ENCODE measurements at regions not wholly inside any gene's neighbourhood (a gene's known extent, or its start where the extent isn't known, plus 50 kb on each side); places are given as distances from the start of the nearest gene placed in this dataset.

GRCh38 chr10:64598600-64598999 is 1077.4 kb downstream of the REEP3 start:
- H2BK15ac ChIP-seq (replicated peaks; ENCODE audit: low read depth): no peak overlapping the region
- WGBS (ENCODE audit: extremely low coverage, insufficient coverage, low lambda C conversion rate): no CpG with 5 or more reads among the region's 1 CpG

GRCh38 chr10:64601298-64601697 is 1080.1 kb downstream of the REEP3 start:
- Histone ChIP-seq H3K79me2 (ENCODE audit: control insufficient read depth, insufficient read depth, low read length) (no peaks in the 10 kb centered on the region), H2AK5ac (ENCODE audit: low read length) (no peak overlapping the region), H3K36me3 (ENCODE audit: control insufficient read depth, insufficient read depth, low read length) (no peaks in the 10 kb centered on the region), H4K5ac (ENCODE audit: low read length) (no peak overlapping the region), H3K4me1 (ENCODE audit: control insufficient read depth, low read depth, low read length) (no peaks in the 10 kb centered on the region), H3K79me1 (ENCODE audit: low read length) (no peaks in the 10 kb centered on the region), H3K18ac (ENCODE audit: low read length) (no peak overlapping the region), H2BK15ac (replicated peaks; ENCODE audit: low read depth) (no peak overlapping the region), H3K27ac (ENCODE audit: low read depth, low read length) (no peak overlapping the region), H3K9ac (ENCODE audit: low read length) (no peak overlapping the region), H4K8ac (ENCODE audit: low read depth, low read length) (no peak overlapping the region), H3K27me3 (ENCODE audit: insufficient read depth, low read length, poor library complexity) (no peaks in the 10 kb centered on the region), H3K56ac (ENCODE audit: low read length) (no peak overlapping the region), H2BK120ac (ENCODE audit: low read depth, low read length) (no peak overlapping the region), H3K4ac (ENCODE audit: low read depth, low read length) (no peak overlapping the region), H2BK5ac (ENCODE audit: low read length) (no peak overlapping the region), H3K23ac (ENCODE audit: low read length) (no peak overlapping the region), H3K4me3 (ENCODE audit: low read length) (no peak overlapping the region), H3K4me2 (ENCODE audit: low read length) (no peak overlapping the region)
- no peak for DNase-seq
- WGBS (ENCODE audit: extremely low coverage, insufficient coverage, low lambda C conversion rate): no CpG with 5 or more reads among the region's 3 CpGs

More at GRCh38 chr10:64598600-64598999, 1077.4 kb downstream of the REEP3 start:
- no peak overlapping the region for H3K4ac ChIP-seq (ENCODE audit: low read depth, low read length)
- H3K23ac ChIP-seq (ENCODE audit: low read length): no peak overlapping the region
- no peak overlapping the region for H3K56ac ChIP-seq (ENCODE audit: low read length)
- no peak for DNase-seq
- H3K18ac ChIP-seq (ENCODE audit: low read length): no peak overlapping the region
- no peaks in the 10 kb centered on the region for H3K27me3 ChIP-seq (ENCODE audit: insufficient read depth, low read length, poor library complexity)
- H3K79me2 ChIP-seq (ENCODE audit: control insufficient read depth, insufficient read depth, low read length): no peaks in the 10 kb centered on the region
- H2BK120ac ChIP-seq (ENCODE audit: low read depth, low read length): no peak overlapping the region
- no peaks in the 10 kb centered on the region for H3K79me1 ChIP-seq (ENCODE audit: low read length)
- no peaks in the 10 kb centered on the region for H3K4me1 ChIP-seq (ENCODE audit: control insufficient read depth, low read depth, low read length)
- H3K27ac ChIP-seq (ENCODE audit: low read depth, low read length): no peak overlapping the region
- H4K8ac ChIP-seq (ENCODE audit: low read depth, low read length): no peak overlapping the region
- no peak overlapping the region for H3K9ac ChIP-seq (ENCODE audit: low read length)
- no peak overlapping the region for H3K4me3 ChIP-seq (ENCODE audit: low read length)
- H4K5ac ChIP-seq (ENCODE audit: low read length): no peak overlapping the region
- H3K4me2 ChIP-seq (ENCODE audit: low read length): no peak overlapping the region
- no peak overlapping the region for H2AK5ac ChIP-seq (ENCODE audit: low read length)
- H3K36me3 ChIP-seq (ENCODE audit: control insufficient read depth, insufficient read depth, low read length): no peaks in the 10 kb centered on the region
- no peak overlapping the region for H2BK5ac ChIP-seq (ENCODE audit: low read length)

GRCh38 chr10:64617085-64617484 is 1095.9 kb downstream of the REEP3 start:
- H3K27ac ChIP-seq (ENCODE audit: low read depth, low read length): no peak overlapping the region
- H2AK5ac ChIP-seq (ENCODE audit: low read length): no peak overlapping the region
- no peak overlapping the region for H4K5ac ChIP-seq (ENCODE audit: low read length)
- H4K8ac ChIP-seq (ENCODE audit: low read depth, low read length): no peak overlapping the region
- H2BK120ac ChIP-seq (ENCODE audit: low read depth, low read length): no peak overlapping the region
- H3K4me3 ChIP-seq (ENCODE audit: low read length): no peak overlapping the region
- H3K36me3 ChIP-seq (ENCODE audit: control insufficient read depth, insufficient read depth, low read length): no peaks in the 10 kb centered on the region
- H3K4me1 ChIP-seq (ENCODE audit: control insufficient read depth, low read depth, low read length): no peaks in the 10 kb centered on the region
- no peaks in the 10 kb centered on the region for H3K27me3 ChIP-seq (ENCODE audit: insufficient read depth, low read length, poor library complexity)
- H2BK15ac ChIP-seq (replicated peaks; ENCODE audit: low read depth): no peak overlapping the region
- no peak overlapping the region for H3K23ac ChIP-seq (ENCODE audit: low read length)
- no peak overlapping the region for H3K4me2 ChIP-seq (ENCODE audit: low read length)
- no peak overlapping the region for H3K56ac ChIP-seq (ENCODE audit: low read length)
- H3K79me2 ChIP-seq (ENCODE audit: control insufficient read depth, insufficient read depth, low read length): no peaks in the 10 kb centered on the region
- whole genome bisulfite sequencing (ENCODE audit: extremely low coverage, insufficient coverage, low lambda C conversion rate): no CpG with 5 or more reads among the region's 3 CpGs
- no peak overlapping the region for H3K4ac ChIP-seq (ENCODE audit: low read depth, low read length)
- H3K18ac ChIP-seq (ENCODE audit: low read length): no peak overlapping the region
- no peak overlapping the region for H2BK5ac ChIP-seq (ENCODE audit: low read length)
- peak; percentile 11 for DNase-seq
- no peak overlapping the region for H3K9ac ChIP-seq (ENCODE audit: low read length)
- H3K79me1 ChIP-seq (ENCODE audit: low read length): no peaks in the 10 kb centered on the region

DNA sequence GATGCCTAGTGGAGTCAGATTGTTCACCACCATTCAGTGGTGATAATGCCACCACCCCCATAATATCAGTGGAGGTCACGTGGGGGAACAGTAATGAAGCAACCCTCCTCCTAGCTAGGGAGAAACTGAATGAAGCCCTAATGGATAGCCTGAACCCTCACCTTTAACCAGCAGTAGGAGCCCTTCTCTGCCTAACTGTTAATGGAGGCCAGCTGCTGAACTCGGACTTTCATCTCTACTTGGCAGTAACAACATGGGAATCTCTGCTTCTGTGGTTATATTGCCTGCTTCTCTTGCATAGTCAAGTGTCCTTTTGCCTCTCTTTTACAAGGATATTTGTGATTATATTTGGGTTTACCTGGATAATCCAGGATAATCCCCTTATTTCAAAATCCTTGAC is 1097.9 kb downstream of the REEP3 start:
- Histone ChIP-seq H2AK5ac (ENCODE audit: low read length) (no peak overlapping the region), H3K23ac (ENCODE audit: low read length) (no peak overlapping the region), H2BK120ac (ENCODE audit: low read depth, low read length) (no peak overlapping the region), H3K4me3 (ENCODE audit: low read length) (no peak overlapping the region), H3K9ac (ENCODE audit: low read length) (no peak overlapping the region), H3K56ac (ENCODE audit: low read length) (no peak overlapping the region), H3K79me1 (ENCODE audit: low read length) (no peaks in the 10 kb centered on the region), H4K5ac (ENCODE audit: low read length) (no peak overlapping the region), H3K4me2 (ENCODE audit: low read length) (no peak overlapping the region), H2BK15ac (replicated peaks; ENCODE audit: low read depth) (no peak overlapping the region), H3K4ac (ENCODE audit: low read depth, low read length) (no peak overlapping the region), H3K4me1 (ENCODE audit: control insufficient read depth, low read depth, low read length) (no peaks in the 10 kb centered on the region), H3K27me3 (ENCODE audit: insufficient read depth, low read length, poor library complexity) (no peaks in the 10 kb centered on the region), H3K36me3 (ENCODE audit: control insufficient read depth, insufficient read depth, low read length) (no peaks in the 10 kb centered on the region), H3K27ac (ENCODE audit: low read depth, low read length) (no peak overlapping the region), H2BK5ac (ENCODE audit: low read length) (no peak overlapping the region), H3K18ac (ENCODE audit: low read length) (no peak overlapping the region), H4K8ac (ENCODE audit: low read depth, low read length) (no peak overlapping the region), H3K79me2 (ENCODE audit: control insufficient read depth, insufficient read depth, low read length) (no peaks in the 10 kb centered on the region)
- WGBS (ENCODE audit: extremely low coverage, insufficient coverage, low lambda C conversion rate): no CpG with 5 or more reads among the region's 2 CpGs
- DNase-seq: peak; percentile 21

GRCh38 chr10:64626924-64627323 is 1105.7 kb downstream of the REEP3 start:
- H4K8ac ChIP-seq (ENCODE audit: low read depth, low read length): no peak overlapping the region
- H3K27ac ChIP-seq (ENCODE audit: low read depth, low read length): no peak overlapping the region
- no peak overlapping the region for H2BK5ac ChIP-seq (ENCODE audit: low read length)
- no peak overlapping the region for H4K5ac ChIP-seq (ENCODE audit: low read length)
- H3K9ac ChIP-seq (ENCODE audit: low read length): no peak overlapping the region
- no peaks in the 10 kb centered on the region for H3K36me3 ChIP-seq (ENCODE audit: control insufficient read depth, insufficient read depth, low read length)
- no peak overlapping the region for H3K56ac ChIP-seq (ENCODE audit: low read length)
- no peak overlapping the region for H2BK15ac ChIP-seq (replicated peaks; ENCODE audit: low read depth)
- H3K79me1 ChIP-seq (ENCODE audit: low read length): no peaks in the 10 kb centered on the region
- H3K4me2 ChIP-seq (ENCODE audit: low read length): no peak overlapping the region
- DNase-seq: no peak
- no peak overlapping the region for H2AK5ac ChIP-seq (ENCODE audit: low read length)
- H3K4me1 ChIP-seq (ENCODE audit: control insufficient read depth, low read depth, low read length): no peaks in the 10 kb centered on the region
- no peak overlapping the region for H3K4me3 ChIP-seq (ENCODE audit: low read length)
- H3K27me3 ChIP-seq (ENCODE audit: insufficient read depth, low read length, poor library complexity): no peaks in the 10 kb centered on the region
- no peaks in the 10 kb centered on the region for H3K79me2 ChIP-seq (ENCODE audit: control insufficient read depth, insufficient read depth, low read length)
- H3K4ac ChIP-seq (ENCODE audit: low read depth, low read length): no peak overlapping the region
- H3K23ac ChIP-seq (ENCODE audit: low read length): no peak overlapping the region
- H2BK120ac ChIP-seq (ENCODE audit: low read depth, low read length): no peak overlapping the region
- WGBS (ENCODE audit: extremely low coverage, insufficient coverage, low lambda C conversion rate): no CpG with 5 or more reads among the region's 1 CpG
- H3K18ac ChIP-seq (ENCODE audit: low read length): no peak overlapping the region

DNA sequence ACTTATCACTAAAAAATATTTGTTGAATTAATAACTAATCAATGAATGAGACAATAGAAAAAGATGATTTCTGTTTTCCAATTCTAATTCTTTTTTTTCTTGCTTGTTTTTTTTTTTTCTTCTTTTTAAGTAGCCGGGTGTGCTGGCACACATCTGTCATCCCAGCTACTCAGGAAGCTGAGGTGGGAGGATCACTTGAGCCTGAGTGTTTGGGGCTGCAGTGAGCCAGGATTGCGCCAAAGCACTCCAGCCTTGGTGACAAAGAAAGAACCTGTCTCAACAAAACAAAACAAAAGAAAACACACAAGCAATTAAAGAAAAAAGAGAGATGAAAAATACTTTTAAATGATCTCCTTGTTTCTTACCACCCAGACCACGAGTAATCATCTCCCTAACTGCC is 1109.3 kb downstream of the REEP3 start:
- no peak overlapping the region for H2BK5ac ChIP-seq (ENCODE audit: low read length)
- no peak overlapping the region for H3K18ac ChIP-seq (ENCODE audit: low read length)
- no peak overlapping the region for H2AK5ac ChIP-seq (ENCODE audit: low read length)
- no peak for DNase-seq
- no peak overlapping the region for H4K8ac ChIP-seq (ENCODE audit: low read depth, low read length)
- H3K9ac ChIP-seq (ENCODE audit: low read length): no peak overlapping the region
- no peak overlapping the region for H3K23ac ChIP-seq (ENCODE audit: low read length)
- no peaks in the 10 kb centered on the region for H3K36me3 ChIP-seq (ENCODE audit: control insufficient read depth, insufficient read depth, low read length)
- no peak overlapping the region for H3K4ac ChIP-seq (ENCODE audit: low read depth, low read length)
- no CpG with 5 or more reads among the region's 3 CpGs for WGBS (ENCODE audit: extremely low coverage, insufficient coverage, low lambda C conversion rate)
- no peak overlapping the region for H3K4me3 ChIP-seq (ENCODE audit: low read length)
- H2BK120ac ChIP-seq (ENCODE audit: low read depth, low read length): no peak overlapping the region
- no peak overlapping the region for H2BK15ac ChIP-seq (replicated peaks; ENCODE audit: low read depth)
- H3K56ac ChIP-seq (ENCODE audit: low read length): no peak overlapping the region
- H3K79me2 ChIP-seq (ENCODE audit: control insufficient read depth, insufficient read depth, low read length): no peaks in the 10 kb centered on the region
- H3K27me3 ChIP-seq (ENCODE audit: insufficient read depth, low read length, poor library complexity): no peaks in the 10 kb centered on the region
- H3K4me1 ChIP-seq (ENCODE audit: control insufficient read depth, low read depth, low read length): no peaks in the 10 kb centered on the region
- no peak overlapping the region for H3K4me2 ChIP-seq (ENCODE audit: low read length)
- H3K27ac ChIP-seq (ENCODE audit: low read depth, low read length): no peak overlapping the region
- no peaks in the 10 kb centered on the region for H3K79me1 ChIP-seq (ENCODE audit: low read length)
- H4K5ac ChIP-seq (ENCODE audit: low read length): no peak overlapping the region

Data from mesendoderm (in vitro differentiated cells).